ENCODE measurements at regions not wholly inside any gene's neighbourhood (a gene's known extent, or its start where the extent isn't known, plus 50 kb on each side); places are given as distances from the start of the nearest gene placed in this dataset.
"Not testable (repeated sequence)": the region's sequence is repeated elsewhere in the genome, so short reads cannot be mapped to it uniquely, and the experiment has no call there.

DNA sequence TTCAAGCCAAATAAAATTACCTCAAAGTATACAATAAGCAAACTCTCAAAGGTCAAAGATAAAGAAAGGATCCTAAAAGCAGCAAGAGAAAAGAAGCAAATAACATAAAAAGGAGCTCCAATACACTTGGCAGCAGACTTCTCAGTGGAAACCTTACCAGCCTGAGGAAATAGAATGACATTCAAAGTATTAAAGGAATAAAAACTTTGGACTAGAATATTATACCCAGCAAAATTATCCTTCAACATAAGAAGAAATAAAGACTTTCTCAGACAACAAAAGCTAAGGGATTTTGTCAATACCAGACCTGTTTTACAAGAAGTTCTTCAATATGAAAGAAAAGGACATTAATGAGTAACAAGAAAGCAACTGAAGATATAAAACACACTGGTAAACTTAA, 83.0 kb upstream of the SPTLC1 start:
- not testable (repeated sequence) for TF ChIP-seq FOXK2 (IDR thresholded peaks at IDR 0.05); ARNT (IDR thresholded peaks at IDR 0.05); ELF4 (IDR thresholded peaks at IDR 0.05); FOXA1 (IDR thresholded peaks at IDR 0.05); HDGF (IDR thresholded peaks at IDR 0.05; ENCODE audit: borderline replicate concordance); BHLHE40 (IDR thresholded peaks at IDR 0.05; ENCODE audit: borderline replicate concordance)

All from HEK293T (cell line).